PC-3 (cell line): ENCODE measurements at regions not wholly inside any gene's neighbourhood (a gene's known extent, or its start where the extent isn't known, plus 50 kb on each side); places are given as distances from the start of the nearest gene placed in this dataset.

Experiments used
- ATAC-seq: fragments of 200-7000 bp; cut with Tn5 transposase; 2 replicates; pipeline ENCODE4 v1.9.1; 2020; ENCODE audit warnings: mild to moderate bottlenecking, moderate library complexity
- BruUV-seq: library from RNA; stranded (reverse); fragments of 400-500 nt; replicated peaks from 2 replicates; lab custom pipeline; 2021; lab: Mats Ljungman, UMichigan
- CTCF ChIA-PET: fragments of 300-600 bp; sonication (Branson Sonifier 250); formaldehyde crosslinking; loops from one replicate; lab custom pipeline; 2022; ENCODE audit warnings: antibody characterized with exemption; lab: Charles Lee
- POLR2A ChIA-PET: fragments of 300-600 bp; sonication (Branson Sonifier 250); formaldehyde crosslinking; loops from one replicate; lab custom pipeline; 2022; ENCODE audit warnings: antibody characterized with exemption; ENCODE audit not compliant: unreplicated experiment; lab: Charles Lee
- DNase-seq: peaks from one replicate; pipeline ENCODE4 v3.0.0-alpha.2; 2015
- H2AFZ ChIP-seq: fragments of 300-600 bp; sonication (generic); 2 replicates; pipeline ENCODE4 v1.6.0; 2016; ENCODE audit warnings: antibody characterized with exemption, low read length
- H3F3A ChIP-seq: fragments of 300-600 bp; sonication (generic); one replicate; pipeline ENCODE4 v1.6.0; 2017; ENCODE audit warnings: antibody characterized with exemption, low read length, control low read depth, mild to moderate bottlenecking; ENCODE audit not compliant: unreplicated experiment
- H3K27ac ChIP-seq: fragments of 300-600 bp; sonication (generic); 2 replicates; pipeline ENCODE4 v1.5.1; 2016; ENCODE audit warnings: mild to moderate bottlenecking, low read length
- H3K27me3 ChIP-seq: fragments of 300-600 bp; sonication (generic); 2 replicates; pipeline ENCODE4 v1.6.1; 2016; ENCODE audit warnings: low read length, mixed read lengths
- H3K36me3 ChIP-seq: fragments of 300-600 bp; sonication (generic); 2 replicates; pipeline ENCODE4 v1.6.1; 2016; ENCODE audit warnings: low read depth, mixed run types, low read length, mixed read lengths
- H3K4me1 ChIP-seq: fragments of 300-600 bp; sonication (generic); 2 replicates; pipeline ENCODE4 v1.5.1; 2016; ENCODE audit warnings: low read length; ENCODE audit not compliant: insufficient read depth
- H3K4me2 ChIP-seq: fragments of 300-600 bp; sonication (generic); 2 replicates; pipeline ENCODE4 v1.6.0; 2016; ENCODE audit warnings: low read length
- H3K4me3 ChIP-seq: fragments of 300-600 bp; sonication (generic); 2 replicates; pipeline ENCODE4 v1.5.1; 2016; ENCODE audit warnings: mild to moderate bottlenecking, low read length, mixed read lengths
- H3K79me2 ChIP-seq: fragments of 300-600 bp; sonication (generic); 2 replicates; pipeline ENCODE4 v1.6.1; 2017; ENCODE audit warnings: low read length, mixed read lengths
- H3K9ac ChIP-seq: fragments of 300-600 bp; sonication (generic); 2 replicates; pipeline ENCODE4 v1.6.0; 2016; ENCODE audit warnings: mild to moderate bottlenecking, low read length
- H3K9me2 ChIP-seq: fragments of 300-600 bp; sonication (generic); replicated peaks from 2 replicates; pipeline ENCODE4 v1.6.1; 2016; ENCODE audit warnings: mixed run types, low read length, mixed read lengths
- H3K9me3 ChIP-seq: fragments of 300-600 bp; sonication (generic); 2 replicates; pipeline ENCODE4 v1.6.1; 2016; ENCODE audit warnings: low read length, mixed read lengths
- H4K20me1 ChIP-seq: fragments of 300-600 bp; sonication (generic); 2 replicates; pipeline ENCODE4 v1.6.1; 2016; ENCODE audit warnings: low read length, mixed read lengths
- EZH2 ChIP-seq: fragments of 300-600 bp; sonication (generic); IDR thresholded peaks from one replicate; pipeline ENCODE4 v1.6.1; 2017; ENCODE audit warnings: antibody characterized with exemption, mild to moderate bottlenecking, low read length; ENCODE audit not compliant: unreplicated experiment
- EZH2phosphoT487 ChIP-seq: fragments of 300-600 bp; sonication (generic); IDR thresholded peaks from 2 replicates; pipeline ENCODE4 v1.6.1; 2018; ENCODE audit warnings: mild to moderate bottlenecking, antibody characterized with exemption, low read length, borderline replicate concordance
- intact Hi-C: fragments of 100-400 bp; cut with micrococcal nuclease; formaldehyde crosslinking; loops from 2 replicates; pipeline ENCODE4 v1.9.0; 2023
- TF ChIP-seq, protein P1 (sequence below): fragments of 300-600 bp; sonication (generic); conservative IDR thresholded peaks from 2 replicates; pipeline ENCODE4 v1.5.1; 2017; ENCODE audit warnings: antibody characterized with exemption, low read depth, mild to moderate bottlenecking, low read length

DNA sequence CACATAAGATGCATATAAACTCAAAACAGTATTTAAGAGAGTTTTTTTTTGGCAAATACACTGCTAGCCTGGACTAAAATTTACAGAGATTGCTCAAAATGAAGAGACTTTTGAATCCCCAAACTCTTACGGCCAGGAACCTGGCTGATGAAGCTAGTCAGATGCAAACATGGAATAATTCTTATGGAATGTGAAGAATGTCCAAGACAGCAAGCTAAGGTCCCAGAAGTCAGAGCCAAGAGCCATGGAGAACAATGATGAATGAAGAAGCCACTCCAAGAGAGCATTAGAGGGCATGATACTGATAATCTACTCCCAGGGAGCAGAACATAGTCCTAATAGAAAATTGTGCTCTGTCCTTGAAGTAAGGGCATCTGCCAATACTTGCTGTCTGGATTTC is 705.5 kb downstream of the DIPK2A start:
- Histone ChIP-seq H4K20me1 (no peaks in the 10 kb centered on the region), H3K4me1 (no peaks in the 10 kb centered on the region), H3F3A (no peaks in the 10 kb centered on the region), H3K79me2 (no peaks in the 10 kb centered on the region), H3K4me3 (no peak overlapping the region), H3K4me2 (no peak overlapping the region), H3K9me3 (no peaks in the 10 kb centered on the region), H3K27ac (no peak overlapping the region), H3K9ac (no peak overlapping the region), H3K27me3 (no peaks in the 10 kb centered on the region), H3K9me2 (no peaks in the 10 kb centered on the region), H2AFZ (no peak overlapping the region), H3K36me3 (no peaks in the 10 kb centered on the region)
- DNase-seq (peak; percentile 24), ATAC-seq (peak; percentile 33; the same call in 1 of the 2 replicates)
- BruUV-seq, result no TSS peak
- intact Hi-C loops, result no loop called here
- ChIA-PET CTCF (no interaction called here), POLR2A (no interaction called here)
- no peak for TF ChIP-seq EZH2
- no peak for TF ChIP-seq EZH2phosphoT487
- TF ChIP-seq, protein P1, sequence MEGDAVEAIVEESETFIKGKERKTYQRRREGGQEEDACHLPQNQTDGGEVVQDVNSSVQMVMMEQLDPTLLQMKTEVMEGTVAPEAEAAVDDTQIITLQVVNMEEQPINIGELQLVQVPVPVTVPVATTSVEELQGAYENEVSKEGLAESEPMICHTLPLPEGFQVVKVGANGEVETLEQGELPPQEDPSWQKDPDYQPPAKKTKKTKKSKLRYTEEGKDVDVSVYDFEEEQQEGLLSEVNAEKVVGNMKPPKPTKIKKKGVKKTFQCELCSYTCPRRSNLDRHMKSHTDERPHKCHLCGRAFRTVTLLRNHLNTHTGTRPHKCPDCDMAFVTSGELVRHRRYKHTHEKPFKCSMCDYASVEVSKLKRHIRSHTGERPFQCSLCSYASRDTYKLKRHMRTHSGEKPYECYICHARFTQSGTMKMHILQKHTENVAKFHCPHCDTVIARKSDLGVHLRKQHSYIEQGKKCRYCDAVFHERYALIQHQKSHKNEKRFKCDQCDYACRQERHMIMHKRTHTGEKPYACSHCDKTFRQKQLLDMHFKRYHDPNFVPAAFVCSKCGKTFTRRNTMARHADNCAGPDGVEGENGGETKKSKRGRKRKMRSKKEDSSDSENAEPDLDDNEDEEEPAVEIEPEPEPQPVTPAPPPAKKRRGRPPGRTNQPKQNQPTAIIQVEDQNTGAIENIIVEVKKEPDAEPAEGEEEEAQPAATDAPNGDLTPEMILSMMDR, result no peak

DNA sequence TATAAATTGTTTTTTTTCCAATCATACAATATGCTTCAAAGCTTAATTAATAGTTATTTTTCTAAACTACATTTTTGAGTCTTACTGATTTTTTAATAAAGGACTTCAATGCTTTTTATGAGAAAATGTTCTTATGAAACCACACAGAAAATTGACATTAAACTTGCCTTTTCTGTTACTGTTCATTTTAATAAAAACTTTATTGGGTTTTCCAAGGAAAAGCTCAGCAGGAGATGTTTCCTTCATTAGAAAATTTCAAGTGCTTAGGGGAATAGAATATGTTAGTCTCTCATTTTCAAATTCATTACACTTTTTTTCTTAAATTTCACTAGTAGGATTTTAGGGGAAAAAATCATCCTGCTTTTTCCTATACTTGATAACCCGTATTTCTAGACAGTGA is 711.4 kb downstream of the DIPK2A start:
- Histone ChIP-seq H4K20me1 (no peaks in the 10 kb centered on the region), H2AFZ (no peak overlapping the region), H3K9ac (no peak overlapping the region), H3K4me1 (no peaks in the 10 kb centered on the region), H3K9me2 (no peaks in the 10 kb centered on the region), H3K27me3 (no peaks in the 10 kb centered on the region), H3K4me2 (no peak overlapping the region), H3K79me2 (no peaks in the 10 kb centered on the region), H3F3A (no peaks in the 10 kb centered on the region), H3K36me3 (no peaks in the 10 kb centered on the region), H3K9me3 (no peaks in the 10 kb centered on the region), H3K27ac (no peak overlapping the region), H3K4me3 (no peak overlapping the region)
- ChIA-PET POLR2A (no interaction called here), CTCF (no interaction called here)
- intact Hi-C loops, result no loop called here
- no TSS peak for BruUV-seq
- TF ChIP-seq EZH2 (no peak), EZH2phosphoT487 (no peak)
- TF ChIP-seq, protein P1, result no peak
- no peak for DNase-seq
- ATAC-seq, result no peak

DNA sequence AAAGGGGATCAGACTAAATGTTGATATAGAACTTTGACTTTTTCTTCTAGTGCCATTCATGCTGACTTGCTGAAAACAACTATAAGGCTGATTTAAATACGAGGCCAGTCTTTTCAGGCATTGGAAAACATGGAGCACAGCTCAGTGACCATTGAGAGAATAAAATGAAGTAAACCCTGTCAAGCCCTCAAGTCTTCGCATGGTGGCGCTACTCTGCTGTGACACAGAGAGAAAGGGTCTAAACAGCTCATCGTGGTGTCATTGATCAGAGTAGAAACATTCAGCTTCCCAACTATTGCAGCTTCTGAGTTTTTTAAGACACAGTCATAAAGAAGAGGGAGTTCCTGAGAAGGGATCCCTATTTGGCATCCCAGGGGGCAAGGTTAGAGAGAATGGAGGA is 716.2 kb downstream of the DIPK2A start:
- no peak for DNase-seq
- ChIA-PET POLR2A (no interaction called here), CTCF (interaction anchor here (0.6 kb wide), 1 partner anchor 507 kb away, joined by 3 read pairs; no protein-coding TSS in a partner anchor)
- Histone ChIP-seq H3K4me2 (no peak overlapping the region), H3F3A (no peaks in the 10 kb centered on the region), H3K27me3 (no peaks in the 10 kb centered on the region), H3K4me3 (no peak overlapping the region), H3K27ac (no peak overlapping the region), H3K4me1 (no peaks in the 10 kb centered on the region), H3K79me2 (no peaks in the 10 kb centered on the region), H3K36me3 (no peaks in the 10 kb centered on the region), H3K9me2 (no peaks in the 10 kb centered on the region), H4K20me1 (no peaks in the 10 kb centered on the region), H3K9me3 (no peaks in the 10 kb centered on the region), H3K9ac (no peak overlapping the region), H2AFZ (no peak overlapping the region)
- no peak for ATAC-seq
- TF ChIP-seq, protein P1, result peak; percentile 35; the same call in 1 of the 2 replicates
- no peak for TF ChIP-seq EZH2phosphoT487
- TF ChIP-seq EZH2, result no peak
- intact Hi-C loops, result no loop called here
- no TSS peak for BruUV-seq
